Common myeloid progenitor, CD34-positive (primary cell): ENCODE measurements at regions not wholly inside any gene's neighbourhood (a gene's known extent, or its start where the extent isn't known, plus 50 kb on each side); places are given as distances from the start of the nearest gene placed in this dataset.

Experiments used
- CTCF ChIA-PET: fragments of 350-600 bp; sonication (Branson Sonifier 250); formaldehyde crosslinking; loops from one replicate; lab custom pipeline; 2021; ENCODE audit warnings: antibody characterized with exemption; lab: Charles Lee
- POLR2A ChIA-PET: fragments of 350-600 bp; sonication (Branson Sonifier 250); formaldehyde crosslinking; loops from one replicate; lab custom pipeline; 2021; ENCODE audit warnings: antibody characterized with exemption; lab: Charles Lee
- DNase-seq, 3 donors: peaks; one replicate each; pipeline versions ENCODE4 v3.0.0 to v3.0.0-alpha.2; 2013
- H3K27ac ChIP-seq, 2 experiments: 1 replicate in 1 of 2; 2 replicates in 1 of 2; pipeline ENCODE4 v1.7.0; 2013; ENCODE audit warnings: inconsistent platforms in 2 of 2, low read length in 2 of 2, mild to moderate bottlenecking in 2 of 2, low read depth in 1 of 2, moderate library complexity in 1 of 2; ENCODE audit not compliant: severe bottlenecking in 2 of 2, insufficient read depth in 1 of 2, poor library complexity in 1 of 2
- H3K27me3 ChIP-seq, 5 experiments: replicated peaks in 2 of 5; 1 replicate in 3 of 5; 2 replicates in 2 of 5; pipeline versions ENCODE4 v1.6.1 to v1.7.0; 2013; ENCODE audit warnings: low read length in 4 of 5, mild to moderate bottlenecking in 2 of 5, moderate library complexity in 2 of 5, inconsistent platforms in 1 of 5; ENCODE audit not compliant: insufficient read depth in 5 of 5, control insufficient read depth in 4 of 5
- H3K36me3 ChIP-seq, 4 experiments: 1 replicate in 2 of 4; 2 replicates in 2 of 4; pipeline versions ENCODE4 v1.6.1 to v1.7.0; 2013; ENCODE audit warnings: low read length in 3 of 4, control low read depth in 1 of 4, mild to moderate bottlenecking in 1 of 4; ENCODE audit not compliant: control insufficient read depth in 4 of 4, insufficient read depth in 4 of 4
- H3K4me1 ChIP-seq, 4 experiments: 1 replicate in 3 of 4; 2 replicates in 1 of 4; pipeline versions ENCODE4 v1.6.1 to v1.7.1; 2013; ENCODE audit warnings: low read length in 3 of 4, mild to moderate bottlenecking in 3 of 4, control low read depth in 1 of 4, inconsistent platforms in 1 of 4, moderate library complexity in 1 of 4; ENCODE audit not compliant: control insufficient read depth in 4 of 4, insufficient read depth in 4 of 4; ENCODE audit errors: control extremely low read depth in 1 of 4
- H3K4me3 ChIP-seq, 7 experiments: 1 replicate in 4 of 7; 2 replicates in 3 of 7; pipeline versions ENCODE4 v1.5.1 to v1.7.0; 2013; ENCODE audit warnings: mild to moderate bottlenecking in 7 of 7, low read length in 6 of 7, moderate library complexity in 6 of 7, inconsistent platforms in 2 of 7, low read depth in 2 of 7, control low read depth in 1 of 7; ENCODE audit not compliant: insufficient read depth in 4 of 7, control insufficient read depth in 1 of 7; ENCODE audit errors: extremely low read depth in 1 of 7
- H3K9me3 ChIP-seq, 5 experiments: 1 replicate in 4 of 5; 2 replicates in 1 of 5; pipeline versions ENCODE4 v1.6.1 to v1.7.1; 2013; ENCODE audit warnings: low read length in 4 of 5, mild to moderate bottlenecking in 2 of 5, inconsistent platforms in 1 of 5, low read depth in 1 of 5, moderate library complexity in 1 of 5; ENCODE audit not compliant: control insufficient read depth in 4 of 5, insufficient read depth in 2 of 5; ENCODE audit errors: control extremely low read depth in 1 of 5
- WGBS: methylation state at CpG from one replicate; pipeline ENCODE4 v1.1.5; 2013; ENCODE audit not compliant: insufficient coverage; 5-methylcytosine and 5-hydroxymethylcytosine counted together

DNA sequence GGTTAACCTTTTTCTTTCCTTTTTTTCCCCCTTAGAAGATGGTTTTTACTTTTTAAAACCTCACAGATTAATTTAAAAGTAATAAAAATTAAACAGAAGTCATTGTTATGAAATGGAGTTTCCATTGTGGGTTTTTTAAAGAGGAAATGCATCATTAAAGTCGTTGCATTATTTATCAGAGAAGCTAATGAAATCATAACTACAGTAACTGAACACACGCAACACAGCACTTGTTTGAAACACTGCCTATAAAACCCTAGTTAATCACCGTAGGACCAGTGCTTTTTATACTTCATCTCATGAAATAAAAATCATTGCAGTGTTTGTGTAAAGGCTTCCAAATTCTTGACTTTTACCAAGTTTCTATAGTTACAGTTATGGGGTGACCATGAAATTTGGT is 82.4 kb upstream of the NTRK2 start:
- H3K9me3 ChIP-seq = no peaks in the 10 kb centered on the region
- no peak overlapping the region for H3K27ac ChIP-seq
- no peaks in the 10 kb centered on the region for H3K4me1 ChIP-seq
- CTCF ChIA-PET = no interaction called here
- H3K4me3 ChIP-seq = no peak overlapping the region
- POLR2A ChIA-PET = no interaction called here
- no CpG with 5 or more reads among the region's 3 CpGs for WGBS
- H3K27me3 ChIP-seq = no peaks in the 10 kb centered on the region
- no peak for DNase-seq
- no peaks in the 10 kb centered on the region for H3K36me3 ChIP-seq

DNA sequence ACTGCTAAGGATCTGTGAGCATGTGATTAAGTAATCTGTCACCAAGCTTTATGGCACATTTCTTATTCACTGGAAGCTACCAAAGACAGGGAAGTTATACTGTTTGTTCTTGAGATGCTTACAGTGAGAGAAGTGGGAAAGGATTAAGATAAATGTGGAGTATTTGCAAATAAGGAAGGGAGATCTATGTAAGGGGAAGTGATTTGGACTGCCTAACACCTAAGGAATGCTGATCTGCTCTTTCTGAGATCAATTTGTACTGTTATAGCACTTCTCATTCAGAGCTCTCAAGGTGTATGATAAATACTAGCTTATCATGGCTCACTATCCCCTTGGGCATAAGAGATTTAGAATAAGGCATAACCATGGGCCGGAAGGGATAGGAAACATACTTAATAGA is 80.0 kb upstream of the NTRK2 start:
- no peak overlapping the region for H3K4me3 ChIP-seq
- H3K4me1 ChIP-seq = no peaks in the 10 kb centered on the region
- H3K9me3 ChIP-seq = no peaks in the 10 kb centered on the region
- ChIA-PET CTCF (no interaction called here), POLR2A (no interaction called here)
- no peaks in the 10 kb centered on the region for H3K36me3 ChIP-seq
- DNase-seq = no peak
- no CpG with 5 or more reads among the region's 1 CpG for WGBS
- H3K27me3 ChIP-seq = no peaks in the 10 kb centered on the region
- H3K27ac ChIP-seq = no peak overlapping the region

DNA sequence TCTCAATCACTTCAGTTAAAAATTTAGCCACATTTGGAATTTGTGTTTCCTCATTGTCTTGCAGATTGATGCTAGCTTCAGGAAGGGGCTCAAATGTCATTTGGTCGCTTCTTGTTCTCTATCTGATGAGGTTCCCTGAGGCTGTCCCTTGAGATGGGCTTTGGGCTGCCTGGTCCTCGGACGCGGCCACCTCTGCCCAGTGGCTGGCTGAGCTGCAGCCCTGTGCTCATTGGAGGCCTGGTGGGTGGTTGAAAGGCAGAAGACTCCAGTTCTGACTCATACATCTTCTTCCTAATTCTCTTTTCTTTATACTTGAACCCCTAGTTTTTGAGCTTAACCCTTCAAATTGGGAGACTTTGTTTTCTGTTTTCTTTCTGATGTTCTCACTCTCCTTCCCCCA is 78.8 kb upstream of the NTRK2 start:
- WGBS = 100% methylated on average over 4 of the region's 4 CpGs
- Histone ChIP-seq H3K4me3 (no peak overlapping the region), H3K4me1 (no peaks in the 10 kb centered on the region), H3K36me3 (no peaks in the 10 kb centered on the region), H3K9me3 (no peaks in the 10 kb centered on the region), H3K27me3 (no peaks in the 10 kb centered on the region), H3K27ac (no peak overlapping the region)
- POLR2A ChIA-PET = no interaction called here
- CTCF ChIA-PET = no interaction called here
- DNase-seq = no peak

DNA sequence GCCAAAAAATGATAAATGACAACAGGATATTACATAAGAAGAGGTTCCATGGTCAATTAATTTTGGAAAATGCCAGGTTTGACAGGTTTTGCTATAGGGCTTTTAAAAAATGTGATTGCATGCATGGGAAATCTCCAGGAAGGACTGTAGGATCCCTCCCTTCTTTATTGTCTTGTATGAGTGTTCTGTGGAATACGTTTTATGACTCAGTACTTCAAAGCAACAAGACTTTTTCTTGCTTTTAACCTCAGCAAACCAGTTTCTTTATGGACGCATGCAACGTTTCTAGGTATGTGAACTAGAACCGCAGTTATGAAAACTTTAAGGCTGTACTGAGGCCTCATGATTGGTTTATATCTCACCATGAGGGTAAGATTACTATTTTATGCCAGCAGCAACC is 76.6 kb upstream of the NTRK2 start:
- DNase-seq = no peak
- H3K27me3 ChIP-seq = no peaks in the 10 kb centered on the region
- WGBS = 93% methylated on average over 3 of the region's 4 CpGs
- no peak overlapping the region for H3K4me3 ChIP-seq
- H3K4me1 ChIP-seq = no peaks in the 10 kb centered on the region
- H3K36me3 ChIP-seq = no peaks in the 10 kb centered on the region
- no peak overlapping the region for H3K27ac ChIP-seq
- ChIA-PET POLR2A (no interaction called here), CTCF (no interaction called here)
- H3K9me3 ChIP-seq = peaks cover 0 to 1% (median 0%) of the 10 kb centered on the region in 5 experiments

GRCh38 chr9:84593352-84593751 is 76.2 kb upstream of the NTRK2 start:
- ChIA-PET CTCF (no interaction called here), POLR2A (no interaction called here)
- no CpG with 5 or more reads among the region's 4 CpGs for WGBS
- Histone ChIP-seq H3K4me3 (no peak overlapping the region), H3K9me3 (peaks cover 0 to 1% (median 0%) of the 10 kb centered on the region in 5 experiments), H3K4me1 (no peaks in the 10 kb centered on the region), H3K36me3 (no peaks in the 10 kb centered on the region), H3K27ac (no peak overlapping the region), H3K27me3 (no peaks in the 10 kb centered on the region)
- DNase-seq = no peak

DNA sequence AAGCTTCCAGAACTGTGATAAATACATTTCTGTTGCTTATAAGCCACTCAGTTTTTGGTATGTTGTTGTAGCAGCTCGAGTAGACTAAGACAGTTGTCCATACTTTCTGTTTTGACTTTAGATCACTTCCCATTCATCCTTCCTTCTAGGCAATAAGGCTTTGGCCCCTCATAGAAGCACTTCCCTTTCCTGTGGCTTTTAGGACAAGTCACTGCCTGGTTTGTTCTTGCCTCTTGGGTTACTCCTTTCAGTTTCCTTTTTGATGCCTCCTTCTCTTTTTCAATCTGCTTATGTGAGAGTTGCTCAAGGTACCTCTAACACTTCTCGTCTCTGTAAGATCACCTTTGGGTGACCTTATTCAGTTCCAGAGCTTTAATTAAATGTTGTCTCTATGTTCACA is 72.4 kb upstream of the NTRK2 start:
- WGBS = 67% methylated on average over 1 of the region's 2 CpGs
- POLR2A ChIA-PET = no interaction called here

GRCh38 chr9:84598921-84599636 is 70.5 kb upstream of the NTRK2 start:
- Histone ChIP-seq H3K36me3 (no peaks in the 10 kb centered on the region), H3K4me3 (no peak overlapping the region), H3K27ac (no peak overlapping the region), H3K27me3 (peaks cover 0 to 1% (median 0%) of the 10 kb centered on the region in 5 experiments), H3K9me3 (peaks cover 0 to 1% (median 0%) of the 10 kb centered on the region in 5 experiments), H3K4me1 (no peaks in the 10 kb centered on the region)
- ChIA-PET CTCF (interaction anchor here (1.1 kb wide), 1 partner anchor 10 kb away, joined by 4 read pairs; no protein-coding TSS in a partner anchor), POLR2A (interaction anchor here (0.7 kb wide), 1 partner anchor 14 kb away, joined by 3 read pairs; no protein-coding TSS in a partner anchor)
- DNase-seq = no peak
- WGBS = 94% methylated on average over 4 of the region's 6 CpGs

More for the DNA sequence above, 72.4 kb upstream of the NTRK2 start:
- CTCF ChIA-PET = interaction anchor here (1.5 kb wide), 1 partner anchor 200 kb away, joined by 3 read pairs; no protein-coding TSS in a partner anchor
- Histone ChIP-seq H3K36me3 (no peaks in the 10 kb centered on the region), H3K4me3 (peak overlapping the region in 2 of 7 experiments; percentile 17 to 26), H3K27ac (no peak overlapping the region), H3K9me3 (peaks cover 0 to 1% (median 0%) of the 10 kb centered on the region in 5 experiments), H3K4me1 (no peaks in the 10 kb centered on the region), H3K27me3 (peaks cover 0 to 1% (median 0%) of the 10 kb centered on the region in 5 experiments)
- peak in 2 of 3 donors; percentile 10 for DNase-seq
